Frontal cortex (tissue), 3 donors: ENCODE measurements at regions not wholly inside any gene's neighbourhood (a gene's known extent, or its start where the extent isn't known, plus 50 kb on each side); places are given as distances from the start of the nearest gene placed in this dataset.

Experiments used
- DNase-seq, 2 donors: peaks; one replicate each; pipeline ENCODE4 v3.0.0; 2012; ENCODE audit warnings: low spot score in 2 of 2
- FAIRE-seq: peaks from 2 replicates; lab custom pipeline; 2012; peaks lifted over from hg19 to GRCh38; lab: Jason Lieb, UNC
- donor health status: control.
- donor health status: control.
- donor health status: control.

DNA sequence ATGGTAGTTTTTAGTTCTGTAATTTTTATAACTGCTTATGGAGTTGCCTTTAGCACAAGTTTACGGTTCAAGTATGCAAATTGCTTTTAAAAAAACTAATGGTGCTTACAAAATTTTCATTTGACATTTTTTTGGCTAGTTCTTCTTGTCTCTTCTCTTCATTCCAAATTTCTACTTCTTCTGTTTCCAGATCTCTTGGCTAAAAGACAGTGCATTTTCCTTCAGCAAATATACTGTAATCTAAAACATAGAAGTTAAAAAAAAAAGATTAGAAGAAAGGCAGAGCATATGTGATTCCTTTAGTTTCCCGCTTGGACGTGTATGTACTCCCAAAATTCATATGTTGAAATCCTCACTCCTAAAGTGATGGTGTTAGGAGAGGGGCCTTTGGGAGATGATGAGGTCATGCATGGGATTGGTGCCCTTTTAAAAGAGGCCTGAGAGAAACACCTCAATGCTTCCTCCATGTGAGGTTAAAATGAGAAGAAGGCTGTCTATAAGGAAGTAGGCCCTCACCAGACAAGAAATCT, 132.1 kb upstream of the NPY2R start:
- no peak for FAIRE-seq

DNA sequence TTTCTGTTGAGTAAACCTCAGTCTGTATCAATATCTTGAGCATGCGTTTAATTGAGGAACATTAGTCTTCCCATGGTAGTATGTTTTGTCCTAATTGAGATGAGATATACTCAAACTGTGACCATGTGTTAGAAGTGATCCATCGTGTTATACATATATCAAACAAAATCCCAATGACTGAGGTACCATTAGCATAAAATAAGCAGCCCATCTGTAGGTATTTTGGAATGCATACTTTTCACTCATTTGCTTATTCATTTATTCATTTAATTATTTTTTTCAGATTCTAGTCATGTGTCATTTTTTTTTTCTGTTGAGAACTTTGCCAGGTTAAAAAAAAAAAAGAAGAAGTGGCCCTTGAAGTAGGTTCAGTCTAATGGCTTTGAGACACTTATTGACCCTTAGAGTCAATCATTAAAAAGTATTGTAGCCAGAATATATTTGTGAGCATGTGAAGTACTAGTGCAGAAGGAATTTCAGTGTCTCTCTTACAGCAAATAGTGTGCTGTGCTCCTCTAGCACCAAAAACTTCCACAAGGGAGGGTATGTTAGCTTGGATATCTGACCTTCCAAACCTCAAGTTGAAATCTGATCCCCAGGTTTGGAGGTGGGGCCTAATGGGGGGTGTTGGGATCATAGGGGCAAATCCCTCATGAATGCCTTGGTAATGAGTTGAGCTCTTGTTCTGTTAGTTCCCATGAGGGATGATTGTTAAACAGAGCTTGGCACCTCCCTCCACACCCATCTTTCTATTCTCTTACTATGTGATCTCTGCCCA, 130.8 kb upstream of the NPY2R start:
- FAIRE-seq (no peak), DNase-seq (no peak)

More for the DNA sequence above, 132.1 kb upstream of the NPY2R start:
- DNase-seq: no peak

DNA sequence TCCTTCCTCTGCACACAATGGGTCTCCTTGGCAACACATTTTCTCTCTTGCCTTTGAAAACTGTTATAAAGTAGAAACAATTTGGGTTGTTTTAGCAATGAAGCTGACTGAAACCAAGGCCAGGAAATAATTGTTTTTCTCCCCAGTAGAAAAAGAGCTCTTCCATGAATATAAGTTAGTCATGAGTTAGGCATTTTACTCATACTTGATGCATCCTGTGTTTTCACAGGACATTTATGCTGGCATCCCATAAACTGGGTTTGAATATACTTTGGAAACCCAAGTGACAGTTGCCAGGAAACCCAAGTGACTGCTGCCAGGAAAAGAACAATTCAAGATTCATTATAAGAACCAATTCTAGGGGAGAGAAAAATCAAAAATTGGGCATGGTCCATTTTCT, 128.6 kb upstream of the NPY2R start:
- no peak for DNase-seq
- no peak for FAIRE-seq

DNA sequence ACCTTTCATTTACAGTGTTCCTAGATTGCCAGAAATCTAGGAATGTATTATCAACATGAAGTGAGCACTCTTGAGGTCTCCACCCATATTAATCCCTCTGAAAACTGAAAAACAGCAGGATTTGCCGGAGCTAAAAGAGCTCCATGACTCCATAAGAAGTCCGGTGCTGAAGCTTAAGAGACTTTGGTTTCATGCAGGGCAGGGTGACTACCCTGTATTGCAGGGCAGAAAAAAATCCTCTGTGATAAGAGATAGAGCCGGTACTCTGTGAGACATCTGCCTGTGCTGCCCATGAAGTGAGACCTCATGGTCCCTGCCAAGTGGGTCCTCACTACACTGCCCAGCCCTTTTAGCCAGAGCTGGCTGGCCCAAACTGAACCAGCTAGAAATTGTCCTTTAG, 127.2 kb upstream of the NPY2R start:
- FAIRE-seq (no peak), DNase-seq (no peak)

DNA sequence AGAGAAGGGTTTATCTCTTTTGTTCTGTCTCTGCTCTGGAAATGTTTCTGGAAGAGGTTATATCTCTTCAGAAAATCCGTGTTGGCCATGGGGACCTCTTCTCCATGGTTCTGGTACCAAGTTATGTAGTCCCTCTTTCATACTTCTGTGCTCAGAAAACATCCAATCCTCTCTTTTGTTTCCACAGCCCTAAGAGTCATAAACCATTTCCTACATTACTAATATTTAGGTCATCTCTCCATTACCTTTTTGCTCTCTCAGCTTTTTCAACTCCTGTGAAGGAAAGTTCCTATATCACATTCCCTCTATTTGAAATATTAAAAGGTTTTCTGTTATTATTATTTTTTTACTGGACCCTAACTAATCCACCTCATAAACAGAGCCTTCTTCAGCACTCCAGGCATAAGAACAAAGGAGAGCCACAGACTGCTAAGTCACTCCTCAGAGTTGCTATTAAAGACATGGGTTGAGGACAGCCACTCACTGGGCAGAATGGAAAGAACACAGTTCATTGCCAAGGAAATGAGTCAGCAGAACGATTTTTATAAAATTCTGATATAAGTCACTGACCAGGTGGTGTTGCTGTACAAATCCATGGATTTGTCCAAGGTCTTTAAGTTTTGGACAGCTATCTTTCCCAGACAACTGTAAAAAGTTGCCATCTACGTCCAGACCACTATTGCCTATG, 122.4 kb upstream of the NPY2R start:
- no peak for DNase-seq
- no peak for FAIRE-seq

DNA sequence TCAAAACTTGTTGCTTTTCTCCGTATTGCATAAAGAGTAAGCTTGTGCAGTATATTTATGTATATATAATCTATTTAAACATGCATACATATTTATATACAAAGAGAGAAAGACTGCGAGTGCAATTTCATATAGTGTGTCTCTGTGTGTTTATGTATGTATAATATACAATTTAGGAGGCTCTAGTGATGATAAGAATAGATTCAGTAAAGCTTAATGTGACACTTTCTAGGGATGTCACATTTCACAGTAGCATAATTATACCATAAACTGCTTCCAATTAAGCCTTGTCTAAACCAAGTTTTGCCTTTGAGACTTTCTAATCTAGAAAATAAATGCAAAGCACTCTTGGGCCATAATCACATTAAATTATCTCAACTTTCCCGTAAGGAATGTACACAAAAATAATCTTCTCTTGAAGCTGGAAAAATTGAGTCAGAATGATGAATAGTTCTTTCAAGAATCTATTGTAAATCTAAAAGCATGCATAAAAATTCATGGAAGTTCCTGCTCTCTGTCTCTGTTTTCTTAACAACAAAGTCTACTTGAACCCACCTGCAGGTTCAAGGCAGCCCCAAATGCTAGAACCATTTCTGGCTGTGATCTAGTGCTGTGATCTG, 114.1 kb upstream of the NPY2R start:
- DNase-seq (no peak), FAIRE-seq (no peak)

DNA sequence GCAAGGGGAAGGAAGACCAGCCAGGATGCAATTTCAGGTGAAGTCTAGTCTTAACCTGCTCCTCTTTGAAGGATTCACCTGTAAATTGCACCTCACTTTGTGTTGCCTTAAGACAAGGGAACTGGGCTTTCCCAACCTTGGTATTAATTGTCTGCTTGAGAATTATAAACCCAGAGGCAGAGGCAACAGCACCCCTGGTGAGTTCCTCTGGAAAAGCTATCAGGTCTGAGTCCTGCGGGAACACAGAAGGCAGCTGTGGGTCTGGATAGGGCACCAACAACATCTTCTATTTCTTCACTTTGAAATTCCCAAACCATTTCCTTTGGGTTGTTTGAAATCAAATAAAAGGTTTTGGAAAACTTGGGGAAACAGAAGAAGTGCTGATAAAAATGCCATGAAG, 109.2 kb upstream of the NPY2R start:
- DNase-seq (no peak), FAIRE-seq (no peak)

DNA sequence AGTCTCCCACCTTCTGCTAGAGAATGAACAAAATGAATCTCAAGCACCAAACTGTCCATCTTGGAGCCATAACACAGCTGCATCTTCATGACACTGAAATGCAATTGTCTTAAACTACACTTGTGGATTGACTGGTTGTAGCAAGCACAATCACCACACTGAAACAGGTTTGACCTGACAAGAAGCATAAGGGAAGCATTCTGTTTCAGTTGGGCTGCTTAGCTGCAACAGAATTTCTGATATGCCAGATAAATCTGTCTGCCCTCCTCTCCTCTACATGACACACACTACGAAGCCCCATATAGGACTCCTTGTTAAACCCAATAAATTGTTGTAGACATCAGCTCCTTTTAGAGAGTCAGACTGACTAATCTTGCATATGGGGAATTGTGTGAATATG, 101.8 kb upstream of the NPY2R start:
- FAIRE-seq: no peak
- DNase-seq: no peak

DNA sequence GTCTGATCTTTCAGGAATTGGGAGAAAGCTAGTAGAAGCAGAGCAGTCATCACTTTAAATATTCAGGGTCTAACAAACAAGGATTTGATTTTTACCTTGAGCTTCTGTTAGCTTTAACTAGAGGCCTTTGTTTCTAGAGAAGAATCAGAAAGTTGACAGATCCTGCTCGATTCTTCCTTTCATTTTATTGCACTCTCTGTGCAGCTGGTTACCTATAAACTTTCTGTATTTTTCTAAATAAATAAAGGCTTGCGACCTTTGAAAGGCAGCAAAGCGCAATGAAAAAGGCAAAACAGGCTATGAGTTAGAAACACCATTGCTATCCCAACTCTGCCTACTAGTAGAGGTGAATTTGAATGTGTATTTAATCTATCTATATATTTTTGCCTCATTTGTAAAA, 101.4 kb upstream of the NPY2R start:
- FAIRE-seq (no peak), DNase-seq (no peak)

DNA sequence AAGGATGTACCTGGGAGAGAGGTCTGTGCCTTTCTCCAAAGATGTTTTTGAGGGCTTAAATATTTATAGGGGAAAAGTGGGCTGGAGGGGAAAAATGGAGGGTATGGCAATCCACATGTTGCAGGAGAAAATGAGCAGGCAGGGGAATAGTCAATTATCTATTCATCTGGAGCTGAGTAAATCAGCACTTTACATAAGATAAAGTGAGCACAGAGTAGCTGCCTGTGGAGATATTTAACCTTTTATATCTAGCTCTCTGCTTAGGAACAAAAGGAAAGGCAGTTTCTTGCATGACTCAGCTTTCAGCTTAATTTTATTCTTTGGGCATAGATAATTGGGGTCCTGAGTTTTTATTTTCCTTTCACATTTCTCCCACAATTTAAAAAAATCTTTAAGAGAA, 93.6 kb upstream of the NPY2R start:
- FAIRE-seq: no peak
- no peak for DNase-seq

DNA sequence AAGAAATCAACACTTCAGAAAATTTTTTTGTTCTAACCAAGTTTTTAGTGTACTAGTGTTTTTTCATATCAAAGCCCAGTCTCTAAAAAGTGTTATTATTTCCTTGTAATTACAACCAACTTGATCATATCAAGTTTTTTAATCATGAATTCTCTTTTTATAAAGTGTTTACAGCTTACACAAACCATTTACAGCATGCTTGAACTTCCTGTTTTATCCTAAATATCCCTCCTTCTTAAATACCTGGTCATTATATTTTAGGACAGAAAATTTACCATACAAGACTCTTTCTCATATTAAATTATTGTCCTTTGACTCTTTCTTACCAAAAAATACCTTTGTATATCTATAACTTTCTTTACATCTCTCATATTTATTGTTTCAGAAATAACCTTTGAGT, 89.4 kb upstream of the NPY2R start:
- FAIRE-seq (no peak), DNase-seq (no peak)

DNA sequence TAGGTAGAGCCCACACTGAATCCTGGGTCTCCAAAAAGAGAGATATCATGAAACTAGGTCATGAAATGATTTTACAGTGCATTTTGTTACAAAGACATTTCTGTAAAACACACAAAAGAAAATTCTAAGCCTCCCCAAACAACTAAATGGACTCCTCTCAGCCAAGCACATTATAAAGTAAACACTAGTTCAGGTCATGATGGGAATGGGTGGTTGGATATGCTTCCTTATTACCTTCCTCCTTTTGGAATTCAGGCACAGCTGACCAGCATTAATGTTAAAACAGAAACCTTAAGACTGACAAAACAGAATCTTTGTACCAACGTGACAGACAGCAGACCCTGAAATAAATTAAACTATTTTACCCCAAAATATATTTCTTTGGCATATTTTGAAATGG, 87.9 kb upstream of the NPY2R start:
- DNase-seq: no peak
- FAIRE-seq: no peak

DNA sequence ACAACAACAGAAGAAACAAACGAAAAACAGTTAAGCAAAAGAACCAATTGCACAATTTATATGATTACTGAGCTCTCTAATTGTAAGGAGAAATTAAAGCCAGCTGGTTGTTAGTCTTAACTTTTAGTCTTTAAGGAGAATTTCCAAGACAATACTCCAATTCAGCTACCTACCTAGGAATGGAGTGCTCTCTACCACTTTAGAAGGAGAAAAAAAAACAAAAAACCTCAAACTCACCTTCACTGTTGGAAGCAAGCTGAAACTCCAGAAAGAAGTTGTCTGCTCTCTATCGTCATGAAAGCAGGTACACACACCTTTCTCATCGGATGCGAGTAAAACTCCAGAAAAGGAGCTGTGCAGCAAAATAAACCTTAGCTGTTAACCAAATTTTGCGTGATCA, 86.1 kb upstream of the NPY2R start:
- no peak for DNase-seq
- no peak for FAIRE-seq

DNA sequence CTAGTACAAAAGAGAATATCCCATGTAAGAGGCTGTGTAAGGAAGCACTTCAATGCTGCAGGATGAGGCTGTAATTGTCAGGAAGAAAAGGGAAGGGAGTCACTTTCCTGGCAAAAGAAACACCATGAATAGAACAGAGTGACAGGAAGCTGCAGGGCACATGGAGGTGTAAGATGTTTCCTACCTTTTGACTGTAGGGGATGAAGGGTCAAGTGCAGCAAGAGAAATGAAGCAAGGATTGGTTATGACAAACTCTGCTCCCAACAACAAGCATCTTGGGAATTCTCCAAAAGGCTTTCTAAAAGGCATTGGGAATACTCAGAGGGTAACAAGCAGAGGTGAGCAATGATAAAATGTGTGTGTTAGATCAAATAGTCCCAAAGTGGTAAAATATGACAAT, 74.3 kb upstream of the NPY2R start:
- no peak for DNase-seq
- no peak for FAIRE-seq

DNA sequence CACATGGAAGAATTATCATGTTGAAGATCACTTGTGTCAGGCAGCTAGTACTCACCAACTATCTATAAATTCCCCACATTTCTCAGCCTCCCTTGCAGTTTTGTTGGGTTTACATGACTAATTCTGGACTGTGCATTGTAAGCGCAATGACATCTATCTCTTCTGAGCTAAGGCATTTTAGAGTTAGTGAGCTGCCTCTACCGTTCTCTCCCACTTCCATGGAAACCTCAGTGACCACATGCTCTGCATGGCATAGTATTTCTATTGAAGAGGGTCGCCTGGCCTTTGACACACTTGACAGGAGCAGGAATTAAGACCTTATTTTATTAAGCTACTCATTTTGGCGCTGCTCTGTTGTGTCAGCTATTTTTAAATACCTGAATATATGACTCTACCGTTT, 67.5 kb upstream of the NPY2R start:
- DNase-seq (no peak), FAIRE-seq (no peak)

DNA sequence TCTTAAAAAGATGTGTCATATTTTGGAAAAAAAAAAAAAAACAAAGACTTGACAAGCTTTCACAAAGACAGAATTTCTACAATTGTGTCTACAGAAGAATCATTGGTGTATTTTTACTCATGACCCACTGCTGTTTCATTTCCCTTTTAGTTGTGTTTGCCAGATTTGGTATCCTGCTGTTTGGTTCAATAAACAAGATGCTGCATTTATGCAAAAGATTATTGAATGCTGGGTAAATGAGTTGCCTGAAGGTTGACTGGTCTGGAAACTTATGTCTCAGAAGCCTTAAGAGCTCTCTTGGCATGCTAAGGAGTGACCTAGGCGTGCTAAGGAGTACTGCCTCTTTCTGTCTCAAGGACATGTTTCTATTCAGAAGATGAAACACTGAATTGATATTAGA, 64.9 kb upstream of the NPY2R start:
- FAIRE-seq (no peak), DNase-seq (no peak)
